Motor neuron (in vitro differentiated cells): ENCODE measurements at regions not wholly inside any gene's neighbourhood (a gene's known extent, or its start where the extent isn't known, plus 50 kb on each side); places are given as distances from the start of the nearest gene placed in this dataset.
A peak's percentile ranks its signal among the peaks of the same experiment; 100 is the strongest.
"Not testable (repeated sequence)": the region's sequence is repeated elsewhere in the genome, so short reads cannot be mapped to it uniquely, and the experiment has no call there.

Experiments used
- ATAC-seq, 8 experiments: fragments of 200-7000 bp; cut with Tn5 transposase; replicated peaks in 6 of 8; 2 replicates each; pipeline ENCODE4 v1.8.0; 2021; ENCODE audit warnings: mild to moderate bottlenecking in 8 of 8, moderate library complexity in 8 of 8
- H3K27ac ChIP-seq, 2 donors: fragments of 250-450 bp; sonication (Bioruptor Pico); 2 replicates each; pipeline ENCODE4 v1.9.0; 2021; ENCODE audit warnings: antibody characterized with exemption in 2 of 2, mild to moderate bottlenecking in 2 of 2, moderate library complexity in 1 of 2
- H3K4me1 ChIP-seq, 2 donors: fragments of 250-450 bp; sonication (Bioruptor Pico); replicated peaks in 1 of 2; 2 replicates each; pipeline ENCODE4 v1.6.1; 2021; ENCODE audit warnings: antibody characterized with exemption in 2 of 2, mild to moderate bottlenecking in 2 of 2, moderate library complexity in 1 of 2
- H3K4me3 ChIP-seq, 5 donors: fragments of 250-450 bp; sonication (Bioruptor Pico); 2 replicates each; pipeline ENCODE4 v1.9.0; 2021; ENCODE audit warnings: antibody characterized with exemption in 5 of 5, mild to moderate bottlenecking in 5 of 5, moderate library complexity in 4 of 5
- WGBS, 10 experiments: fragments of 450-650 bp; shearing (Covaris generic); methylation state at CpG; one replicate each; pipeline ENCODE4 v1.0.0; 2022; 5-methylcytosine and 5-hydroxymethylcytosine counted together
- in situ Hi-C, 9 experiments: fragments of 400-800 bp; cut with MboI; loops; one replicate each; pipeline ENCODE4 v1.15.0; 2021; ENCODE audit warnings: low sequenced_read_pairs in 9 of 9, low pct_unique_long_range_greater_than_20kb in 2 of 9; ENCODE audit not compliant: unreplicated experiment in 9 of 9

DNA sequence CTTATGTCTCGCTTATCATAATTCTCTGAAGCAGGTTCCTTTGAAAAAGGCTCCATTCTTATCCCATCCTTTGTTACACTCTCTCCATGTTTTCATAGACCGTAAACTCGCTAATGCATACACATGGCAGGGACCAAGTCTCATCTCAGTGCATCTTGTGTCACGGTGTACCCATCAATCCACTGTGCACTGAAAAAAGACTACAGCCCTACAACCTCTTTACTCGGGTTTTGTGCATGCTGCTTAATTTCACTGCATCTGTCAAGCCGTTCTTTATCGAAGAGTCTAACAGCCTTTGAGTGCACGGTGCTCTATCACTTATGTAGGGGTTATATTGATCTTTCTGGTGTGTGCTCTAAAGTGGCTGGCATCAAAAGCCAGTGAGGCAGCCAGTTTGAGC is 302.9 kb upstream of the ERBB4 start:
- peak overlapping the region in 1 of 2 donors; percentile 38 for H3K27ac ChIP-seq
- H3K4me3 ChIP-seq, result no peak overlapping the region
- in situ Hi-C loops, result no loop called here
- 40 to 98% (median 67%) methylated on average over 1 to 7 of the region's 8 CpGs; no CpG with 5 or more reads in 1 of the 10 experiments for WGBS, 10 experiments
- peak in 5 of 8 experiments; percentile 44 to 82 (median 58) for ATAC-seq
- peaks cover 0 to 10% of the 10 kb centered on the region in 2 donors for H3K4me1 ChIP-seq

DNA sequence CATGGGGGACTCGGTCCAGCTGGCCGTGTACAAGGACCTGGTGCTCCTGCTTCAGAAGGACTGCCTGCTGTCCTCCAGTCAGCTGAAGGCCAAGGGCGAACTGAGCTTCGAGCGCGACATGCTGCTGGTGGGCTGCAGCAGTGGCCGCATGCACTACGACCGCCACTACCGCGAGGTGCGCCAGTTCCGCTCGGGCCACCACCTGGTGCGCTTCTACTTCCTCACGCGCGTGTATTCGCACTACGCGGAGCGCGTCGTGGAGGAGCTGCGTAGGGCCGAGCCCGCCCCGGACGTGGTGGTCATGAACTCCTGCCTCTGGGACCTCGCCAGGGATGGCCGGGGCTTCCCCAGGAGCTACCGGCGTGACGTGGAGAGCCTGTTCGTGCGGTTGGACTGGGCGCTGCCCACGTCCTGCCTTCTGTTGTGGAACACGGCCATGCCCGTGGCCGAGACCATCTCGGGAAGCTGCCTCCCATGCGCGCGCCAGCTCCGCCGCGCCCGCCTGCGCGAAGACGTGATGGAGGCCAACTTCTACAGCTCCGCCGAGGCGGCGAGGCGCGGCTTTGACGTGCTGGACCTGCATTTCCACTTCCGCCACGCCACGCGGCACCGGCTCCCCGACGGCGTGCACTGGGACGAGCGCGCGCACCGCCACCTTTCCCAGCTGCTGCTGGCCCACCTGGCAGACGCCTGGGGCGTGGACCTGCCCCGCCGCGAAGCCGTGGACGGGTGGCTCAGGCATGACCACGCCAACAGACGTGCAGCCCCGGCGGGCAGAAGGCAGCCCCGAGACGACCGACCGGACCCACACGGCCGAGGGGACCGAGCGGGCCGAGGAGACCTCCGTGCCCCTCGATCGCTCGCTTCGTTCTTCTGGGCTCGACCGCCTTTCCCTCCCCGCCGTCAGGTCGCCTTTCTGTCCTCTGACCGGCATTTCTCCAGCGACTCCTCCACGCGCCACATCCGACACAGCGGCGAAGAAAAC is 293.9 kb upstream of the ERBB4 start:
- Histone ChIP-seq H3K27ac (no peak overlapping the region), H3K4me3 (no peak overlapping the region), H3K4me1 (no peaks in the 10 kb centered on the region)
- 80 to 100% (median 98%) methylated on average over 1 to 40 of the region's 109 CpGs; no CpG with 5 or more reads in 6 of the 10 experiments for WGBS, 10 experiments
- in situ Hi-C loops, result no loop called here
- ATAC-seq, result no peak

DNA sequence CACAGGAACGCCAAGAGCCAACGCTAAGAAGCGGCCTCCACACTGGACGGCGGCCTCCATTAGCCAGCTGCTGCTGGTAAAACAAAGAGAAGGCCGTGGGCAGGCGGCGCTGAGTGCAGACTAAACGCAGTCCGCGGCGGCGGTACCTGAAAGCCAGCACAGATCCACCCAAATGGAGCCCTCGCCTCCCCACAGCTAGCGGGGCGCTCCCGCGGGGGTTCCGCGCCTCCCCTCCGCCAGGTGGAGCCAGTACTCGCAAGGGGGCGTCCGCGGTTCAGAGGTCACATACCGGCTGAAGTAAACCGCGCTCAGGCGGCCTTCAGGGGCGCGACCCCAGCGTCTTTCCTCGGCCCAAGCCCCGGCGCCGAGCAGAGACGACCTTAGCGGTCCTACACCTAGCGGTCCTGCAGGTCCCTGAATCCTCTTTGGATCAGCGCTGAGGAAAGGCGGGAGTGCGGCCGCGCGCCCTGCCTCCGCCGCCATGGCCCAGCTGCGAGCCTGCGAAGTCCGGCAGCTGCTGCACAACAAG is 293.1 kb upstream of the ERBB4 start:
- in situ Hi-C loops, result no loop called here
- no peak for ATAC-seq
- H3K4me3 ChIP-seq, result no peak overlapping the region
- no peak overlapping the region for H3K27ac ChIP-seq
- H3K4me1 ChIP-seq, result no peaks in the 10 kb centered on the region
- 77 to 100% (median 98%) methylated on average over 1 to 18 of the region's 50 CpGs; no CpG with 5 or more reads in 3 of the 10 experiments for WGBS, 10 experiments

DNA sequence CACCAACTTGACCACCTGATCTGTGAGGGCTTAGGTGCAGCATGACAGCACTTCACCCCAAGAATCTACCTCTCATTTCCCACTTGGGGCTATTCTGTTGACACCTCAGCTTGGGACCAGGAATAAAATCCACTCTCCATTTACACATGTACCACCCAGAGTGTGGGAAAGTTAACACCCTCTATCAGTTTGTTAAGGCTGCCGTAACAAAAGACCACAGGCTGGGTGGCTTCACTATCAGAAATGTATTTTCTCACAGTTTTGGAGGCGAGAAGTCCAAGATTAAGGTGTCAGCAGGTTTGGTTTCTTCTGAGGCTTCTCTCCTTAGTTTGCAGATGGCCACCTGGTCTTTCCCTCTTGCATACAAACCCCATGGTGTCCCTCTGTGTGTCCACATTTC is 277.7 kb upstream of the ERBB4 start:
- in situ Hi-C loops, result no loop called here
- Histone ChIP-seq H3K27ac (no peak overlapping the region), H3K4me1 (no peaks in the 10 kb centered on the region), H3K4me3 (no peak overlapping the region)
- ATAC-seq, result no peak
- WGBS, 10 experiments, result 40 to 100% (median 86%) methylated on average over 1 to 2 of the region's 2 CpGs; no CpG with 5 or more reads in 2 of the 10 experiments

DNA sequence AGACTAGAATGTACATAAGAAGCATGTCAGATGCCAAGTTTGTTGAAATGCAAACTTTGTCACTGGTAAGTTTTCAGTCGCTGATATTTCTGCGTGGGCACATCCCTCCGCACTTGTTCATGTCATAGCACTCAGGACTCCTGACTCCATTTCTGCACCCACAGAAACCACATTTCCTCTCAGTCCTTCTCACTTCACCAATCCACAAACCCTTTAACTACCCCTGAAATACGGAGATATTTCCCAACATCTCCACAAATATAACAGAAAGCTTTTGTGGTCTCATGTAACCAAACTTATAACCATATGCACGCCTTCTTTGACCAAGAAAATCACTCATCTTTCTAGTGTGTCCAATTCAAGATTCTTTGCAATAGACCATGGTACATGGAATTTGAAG is 276.9 kb upstream of the ERBB4 start:
- no peak for ATAC-seq
- Histone ChIP-seq H3K4me1 (no peaks in the 10 kb centered on the region), H3K27ac (no peak overlapping the region), H3K4me3 (no peak overlapping the region)
- in situ Hi-C loops, result no loop called here
- 52 to 100% (median 81%) methylated on average over 1 to 5 of the region's 5 CpGs; no CpG with 5 or more reads in 2 of the 10 experiments for WGBS, 10 experiments

DNA sequence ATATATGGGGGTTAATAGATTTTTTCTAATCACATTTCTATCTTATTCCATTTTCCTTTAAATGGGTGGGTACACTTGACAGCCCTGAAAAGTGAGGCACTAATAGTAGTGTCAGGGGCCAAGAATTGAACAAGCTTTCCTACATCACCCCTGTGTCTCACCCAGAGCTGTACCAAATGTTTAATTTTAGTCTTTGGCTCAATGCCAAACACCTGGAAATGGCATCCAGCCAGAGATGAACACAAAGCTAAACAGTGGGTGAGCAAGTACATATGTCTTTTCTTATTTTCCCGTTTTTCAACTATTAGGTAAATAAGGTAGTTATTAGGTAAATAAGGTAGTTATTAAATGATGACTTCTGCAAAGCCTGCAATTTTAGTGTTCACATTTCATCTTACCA is 276.3 kb upstream of the ERBB4 start:
- no peak overlapping the region for H3K27ac ChIP-seq
- no peak for ATAC-seq
- in situ Hi-C loops, result no loop called here
- 0 to 83% (median 39%) methylated on average over 1 of the region's 1 CpG; no CpG with 5 or more reads in 6 of the 10 experiments for WGBS, 10 experiments
- no peak overlapping the region for H3K4me3 ChIP-seq
- H3K4me1 ChIP-seq, result no peaks in the 10 kb centered on the region

DNA sequence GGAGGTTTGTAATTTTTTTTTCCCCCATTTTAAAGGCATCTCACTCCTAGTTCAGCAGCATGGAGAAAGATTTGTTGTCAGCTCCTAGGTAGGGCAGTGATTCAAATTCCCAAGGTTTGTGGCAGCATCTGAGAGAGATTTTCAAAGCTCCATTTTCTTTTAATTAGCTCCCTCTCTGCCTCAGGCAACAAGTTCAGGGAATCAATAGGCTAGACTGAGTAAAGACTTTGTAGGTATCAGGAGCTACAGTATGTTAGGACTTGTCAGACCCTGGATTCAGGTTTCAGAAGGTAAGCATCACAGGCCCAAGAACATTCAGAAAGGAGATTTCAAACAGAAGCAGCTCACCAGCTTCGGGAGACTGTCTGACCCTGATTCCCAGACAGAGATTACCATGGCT is 273.3 kb upstream of the ERBB4 start:
- Histone ChIP-seq H3K4me3 (no peak overlapping the region), H3K4me1 (no peaks in the 10 kb centered on the region), H3K27ac (no peak overlapping the region)
- WGBS, 10 experiments, result 17 to 67% (median 67%) methylated on average over 1 of the region's 1 CpG; no CpG with 5 or more reads in 7 of the 10 experiments
- no peak for ATAC-seq
- in situ Hi-C loops, result no loop called here

DNA sequence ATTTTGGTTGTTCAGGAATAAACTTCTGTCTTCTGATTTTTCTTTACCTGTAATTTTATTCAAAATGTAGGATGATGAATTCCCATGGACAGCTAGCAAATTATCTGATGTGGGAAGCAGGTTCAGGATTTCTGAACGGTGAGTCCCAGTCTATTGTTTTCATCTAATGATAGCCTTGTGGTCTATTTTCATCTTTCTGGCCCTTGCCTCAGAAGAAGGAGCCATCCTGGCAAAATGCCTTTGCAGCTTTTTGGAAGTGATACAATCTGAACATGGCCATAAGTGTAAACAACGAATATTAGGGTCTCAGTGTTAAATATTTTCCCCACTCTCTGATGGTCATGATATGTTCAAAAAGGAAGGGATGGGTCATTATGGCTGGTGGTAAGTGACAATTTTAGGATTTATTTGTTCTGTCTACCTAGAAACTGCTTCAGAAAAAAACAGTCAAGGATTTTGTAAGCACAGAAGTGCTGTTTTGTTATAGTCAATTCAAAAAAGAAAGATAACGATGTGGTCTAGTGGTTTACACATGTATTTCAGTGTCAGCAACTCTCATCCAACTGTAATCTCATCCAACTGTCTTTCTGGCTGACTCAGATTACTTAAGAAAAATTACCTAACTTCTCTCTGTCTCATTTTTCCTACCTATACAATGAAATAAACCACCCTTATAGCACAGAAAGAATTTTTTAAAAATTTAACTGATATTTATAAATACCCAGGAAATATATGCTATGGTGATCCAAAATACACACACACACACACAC is 272.6 kb upstream of the ERBB4 start:
- Histone ChIP-seq H3K27ac (no peak overlapping the region), H3K4me3 (no peak overlapping the region), H3K4me1 (no peaks in the 10 kb centered on the region)
- no peak for ATAC-seq
- WGBS, 10 experiments, result 0 to 100% (median 71%) methylated on average over 1 to 3 of the region's 3 CpGs; no CpG with 5 or more reads in 1 of the 10 experiments
- in situ Hi-C loops, result no loop called here

DNA sequence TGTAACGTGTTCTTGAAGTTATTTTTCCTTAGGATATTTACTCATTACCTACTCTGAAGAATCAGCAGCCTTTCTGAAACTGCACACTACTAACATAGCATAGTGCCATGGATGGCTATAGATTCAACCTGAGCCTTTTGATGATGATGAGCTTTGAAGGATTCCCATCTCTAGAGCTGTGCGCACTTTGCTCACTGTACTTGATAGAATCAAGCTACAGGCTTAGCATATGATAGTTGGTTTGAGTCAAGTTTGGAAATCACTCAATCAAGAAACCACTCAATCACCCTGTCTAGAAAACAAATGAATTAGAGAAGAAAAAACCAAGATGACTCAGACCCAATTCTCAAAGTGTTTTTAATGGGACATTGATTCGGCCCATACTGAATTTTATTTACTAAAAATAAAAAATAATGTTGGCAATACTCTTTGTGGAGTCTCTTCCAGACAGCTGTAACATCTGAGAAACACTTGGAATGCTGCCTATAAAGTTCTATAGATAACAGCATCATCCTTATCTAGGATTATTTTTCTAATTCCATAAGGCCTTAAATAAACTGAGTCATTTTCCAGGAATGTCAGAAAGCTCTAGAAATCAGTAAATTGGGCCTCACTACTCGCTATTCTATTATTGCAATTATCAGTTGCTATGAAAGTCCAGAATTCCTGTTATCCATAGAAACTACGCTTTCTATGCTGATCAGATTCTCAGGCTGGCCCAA is 259.0 kb upstream of the ERBB4 start:
- no peak overlapping the region for H3K27ac ChIP-seq
- in situ Hi-C loops, result no loop called here
- no peak for ATAC-seq
- no peaks in the 10 kb centered on the region for H3K4me1 ChIP-seq
- 29 to 100% (median 94%) methylated on average over 1 to 5 of the region's 5 CpGs for WGBS, 10 experiments
- no peak overlapping the region for H3K4me3 ChIP-seq

DNA sequence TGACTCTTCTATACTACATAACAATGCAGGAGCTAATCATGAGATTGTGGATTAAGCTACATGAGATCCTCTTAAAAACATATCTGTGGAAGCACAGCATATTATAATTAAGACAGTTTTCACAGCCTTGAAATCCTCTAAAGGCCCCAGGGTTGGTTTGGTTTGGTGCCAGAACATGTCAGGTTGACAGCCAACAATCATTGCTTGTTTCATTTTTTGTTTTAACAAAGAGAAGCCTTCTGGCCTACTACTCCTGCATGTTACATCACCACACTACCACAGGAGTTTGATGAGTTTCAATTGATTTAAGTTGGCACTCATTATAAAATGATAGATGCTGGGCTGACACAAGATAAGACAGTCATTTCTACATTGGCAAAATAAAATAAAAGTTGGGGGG is 255.9 kb upstream of the ERBB4 start:
- Histone ChIP-seq H3K4me3 (no peak overlapping the region), H3K4me1 (no peaks in the 10 kb centered on the region), H3K27ac (no peak overlapping the region)
- in situ Hi-C loops, result no loop called here
- ATAC-seq, result no peak

DNA sequence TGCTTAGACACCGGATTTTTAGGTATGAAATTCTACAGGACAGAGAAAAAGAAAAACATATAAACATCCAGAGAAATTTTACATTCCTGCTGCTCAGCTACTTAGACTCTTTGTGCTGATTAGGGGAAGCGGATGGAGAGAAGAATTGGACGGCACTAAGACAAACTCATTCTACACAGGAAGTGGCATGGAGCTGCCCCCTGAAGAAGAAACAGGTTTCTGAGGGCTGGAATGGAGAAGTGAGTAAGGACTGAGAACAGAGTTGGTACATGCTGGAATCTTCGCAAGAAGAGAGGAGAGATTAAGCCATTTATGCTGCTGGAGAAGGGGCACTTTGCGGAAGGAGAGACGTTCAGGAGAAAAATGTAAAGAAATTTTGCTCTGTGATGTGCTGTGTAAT is 253.0 kb upstream of the ERBB4 start:
- Histone ChIP-seq H3K4me1 (no peaks in the 10 kb centered on the region), H3K27ac (no peak overlapping the region), H3K4me3 (no peak overlapping the region)
- in situ Hi-C loops, result no loop called here
- WGBS, 10 experiments, result 44 to 97% (median 82%) methylated on average over 1 to 6 of the region's 6 CpGs
- no peak for ATAC-seq

DNA sequence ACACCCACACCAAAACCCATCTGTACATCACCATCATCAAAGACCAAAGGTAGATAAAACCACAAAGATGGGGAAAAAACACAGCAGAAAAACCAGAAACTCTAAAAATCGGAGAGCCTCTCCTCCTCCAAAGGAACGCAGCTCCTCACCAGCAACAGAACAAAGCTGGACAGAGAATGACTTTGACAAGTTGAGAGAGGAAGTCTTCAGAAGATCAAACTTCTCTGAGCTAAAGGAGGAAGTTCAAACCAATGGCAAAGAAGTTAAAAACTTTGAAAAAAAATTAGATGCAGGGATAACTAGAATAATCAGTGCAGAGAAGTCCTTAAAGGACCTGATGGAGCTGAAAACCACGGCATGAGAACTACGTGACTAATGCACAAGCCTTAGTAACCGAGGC is 247.5 kb upstream of the ERBB4 start:
- in situ Hi-C loops, H3K4me1 ChIP-seq, ATAC-seq, H3K27ac ChIP-seq, H3K4me3 ChIP-seq: not testable (repeated sequence)
- WGBS, 10 experiments, result 25 to 93% (median 82%) methylated on average over 3 to 5 of the region's 5 CpGs; no CpG with 5 or more reads in 1 of the 10 experiments
